GM10266 (cell line): ENCODE measurements at regions not wholly inside any gene's neighbourhood (a gene's known extent, or its start where the extent isn't known, plus 50 kb on each side); places are given as distances from the start of the nearest gene placed in this dataset.

Experiments
- DNase-seq: peaks from one replicate; pipeline ENCODE4 v3.0.0; 2012; ENCODE audit errors: extremely low spot score
- TF ChIP-seq, protein P1 (sequence below): IDR thresholded peaks from 2 replicates; pipeline ENCODE4 v1.5.1; 2012; ENCODE audit warnings: mild to moderate bottlenecking, low read depth; ENCODE audit not compliant: control insufficient read depth, insufficient read depth; ENCODE audit errors: missing control alignments

DNA sequence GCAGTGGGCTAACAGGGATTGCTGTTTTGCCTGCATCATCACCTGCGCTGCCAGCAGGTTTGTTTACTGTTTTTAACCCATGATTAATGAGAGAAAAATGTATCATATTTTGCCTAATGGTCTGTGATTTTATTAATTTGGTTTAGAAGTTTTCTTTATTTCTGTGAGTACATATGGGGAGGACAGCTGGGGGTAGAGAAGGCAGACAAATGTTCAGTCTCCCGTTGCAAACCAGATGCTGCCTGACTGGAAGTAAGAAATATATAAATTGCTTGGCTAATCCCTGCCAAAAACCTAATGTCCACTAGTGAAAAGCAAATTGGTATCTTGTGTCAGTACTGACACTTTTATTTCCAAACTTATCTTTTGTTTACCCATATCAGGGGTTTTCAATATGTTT lies 1766.1 kb upstream of the C9orf72 start:
- no peak for DNase-seq
- TF ChIP-seq, protein P1, sequence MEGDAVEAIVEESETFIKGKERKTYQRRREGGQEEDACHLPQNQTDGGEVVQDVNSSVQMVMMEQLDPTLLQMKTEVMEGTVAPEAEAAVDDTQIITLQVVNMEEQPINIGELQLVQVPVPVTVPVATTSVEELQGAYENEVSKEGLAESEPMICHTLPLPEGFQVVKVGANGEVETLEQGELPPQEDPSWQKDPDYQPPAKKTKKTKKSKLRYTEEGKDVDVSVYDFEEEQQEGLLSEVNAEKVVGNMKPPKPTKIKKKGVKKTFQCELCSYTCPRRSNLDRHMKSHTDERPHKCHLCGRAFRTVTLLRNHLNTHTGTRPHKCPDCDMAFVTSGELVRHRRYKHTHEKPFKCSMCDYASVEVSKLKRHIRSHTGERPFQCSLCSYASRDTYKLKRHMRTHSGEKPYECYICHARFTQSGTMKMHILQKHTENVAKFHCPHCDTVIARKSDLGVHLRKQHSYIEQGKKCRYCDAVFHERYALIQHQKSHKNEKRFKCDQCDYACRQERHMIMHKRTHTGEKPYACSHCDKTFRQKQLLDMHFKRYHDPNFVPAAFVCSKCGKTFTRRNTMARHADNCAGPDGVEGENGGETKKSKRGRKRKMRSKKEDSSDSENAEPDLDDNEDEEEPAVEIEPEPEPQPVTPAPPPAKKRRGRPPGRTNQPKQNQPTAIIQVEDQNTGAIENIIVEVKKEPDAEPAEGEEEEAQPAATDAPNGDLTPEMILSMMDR, result no peak

GRCh38 chr9:29348999-29349398 lies 1775.7 kb upstream of the C9orf72 start:
- no peak for DNase-seq
- TF ChIP-seq, protein P1, result no peak

DNA sequence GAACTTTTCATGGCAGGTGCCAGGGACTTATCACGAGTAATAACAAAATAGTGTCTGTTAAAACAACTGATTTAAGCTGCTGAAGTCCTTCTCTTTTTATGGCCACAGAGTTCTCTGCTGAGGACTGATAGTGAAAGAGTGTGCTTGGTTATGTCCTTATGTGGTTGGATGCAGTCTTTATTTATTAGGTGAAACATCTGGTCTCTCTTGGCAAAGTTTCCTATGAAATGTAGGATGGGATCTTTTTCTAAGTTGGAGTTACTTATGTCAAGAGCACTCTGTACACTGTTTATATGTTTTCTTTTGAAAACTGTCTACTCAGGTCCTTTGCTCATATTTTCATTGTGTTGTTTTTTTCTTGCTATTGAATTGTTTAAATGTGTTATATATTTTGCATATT lies 1816.1 kb upstream of the C9orf72 start:
- TF ChIP-seq, protein P1, result no peak
- no peak for DNase-seq

DNA sequence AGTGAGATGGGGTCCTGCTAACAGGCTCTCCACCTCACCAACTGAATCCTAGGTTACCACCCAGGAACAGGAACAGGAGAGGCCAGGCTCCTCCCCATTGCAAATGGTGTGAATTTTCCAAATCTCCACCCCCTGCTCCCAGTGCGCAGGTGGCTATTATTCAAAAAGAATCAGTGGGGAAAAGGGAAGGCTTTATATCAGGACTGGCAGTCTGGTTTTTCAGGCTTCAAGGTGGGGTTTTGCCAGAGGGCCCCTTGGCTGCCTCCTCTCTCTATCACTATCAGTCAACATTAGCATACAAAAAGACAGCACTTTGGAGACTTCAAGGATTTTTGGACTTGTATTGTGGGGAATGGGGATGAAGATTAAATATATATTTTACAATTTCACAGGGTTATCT lies 1817.6 kb upstream of the C9orf72 start:
- TF ChIP-seq, protein P1, result no peak
- DNase-seq, result no peak

GRCh38 chr9:29393064-29393463 lies 1819.8 kb upstream of the C9orf72 start:
- no peak for DNase-seq
- TF ChIP-seq, protein P1, result no peak

GRCh38 chr9:29394855-29395254 lies 1821.6 kb upstream of the C9orf72 start:
- DNase-seq, result no peak
- TF ChIP-seq, protein P1, result no peak

DNA sequence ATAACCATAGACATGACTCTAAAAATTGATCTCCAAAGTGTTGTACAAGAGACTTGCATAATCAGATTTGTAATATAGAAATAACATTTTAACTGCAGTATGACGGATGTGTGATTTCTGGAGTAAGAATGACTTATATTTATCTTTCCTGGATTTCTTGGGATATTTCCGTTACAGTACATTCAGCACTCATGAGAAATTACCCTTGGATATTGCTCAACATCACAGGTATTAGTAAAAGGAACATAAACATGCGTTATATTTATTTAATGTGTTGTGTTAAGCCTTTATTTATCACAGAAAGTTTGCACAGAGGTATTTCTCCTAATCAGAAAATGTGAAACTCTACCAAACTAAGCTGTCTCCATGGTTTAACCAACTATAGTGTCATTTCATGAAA lies 1823.9 kb upstream of the C9orf72 start:
- TF ChIP-seq, protein P1, result no peak
- no peak for DNase-seq
